DOHH2 (cell line): ENCODE measurements at regions not wholly inside any gene's neighbourhood (a gene's known extent, or its start where the extent isn't known, plus 50 kb on each side); places are given as distances from the start of the nearest gene placed in this dataset.

Source experiments
- EZH2phosphoT487 ChIP-seq: fragments of 200-600 bp; sonication (generic); IDR thresholded peaks from 2 replicates; pipeline ENCODE4 v1.6.1; 2017; ENCODE audit warnings: borderline replicate concordance, mild to moderate bottlenecking, antibody characterized with exemption, low read length, moderate library complexity, mixed read lengths
- TF ChIP-seq, protein P1 (sequence below): fragments of 200-600 bp; sonication (generic); IDR thresholded peaks from one replicate; pipeline ENCODE4 v1.5.1; 2014; ENCODE audit warnings: antibody characterized with exemption, mild to moderate bottlenecking, low read depth, low read length; ENCODE audit not compliant: poor library complexity, severe bottlenecking

DNA sequence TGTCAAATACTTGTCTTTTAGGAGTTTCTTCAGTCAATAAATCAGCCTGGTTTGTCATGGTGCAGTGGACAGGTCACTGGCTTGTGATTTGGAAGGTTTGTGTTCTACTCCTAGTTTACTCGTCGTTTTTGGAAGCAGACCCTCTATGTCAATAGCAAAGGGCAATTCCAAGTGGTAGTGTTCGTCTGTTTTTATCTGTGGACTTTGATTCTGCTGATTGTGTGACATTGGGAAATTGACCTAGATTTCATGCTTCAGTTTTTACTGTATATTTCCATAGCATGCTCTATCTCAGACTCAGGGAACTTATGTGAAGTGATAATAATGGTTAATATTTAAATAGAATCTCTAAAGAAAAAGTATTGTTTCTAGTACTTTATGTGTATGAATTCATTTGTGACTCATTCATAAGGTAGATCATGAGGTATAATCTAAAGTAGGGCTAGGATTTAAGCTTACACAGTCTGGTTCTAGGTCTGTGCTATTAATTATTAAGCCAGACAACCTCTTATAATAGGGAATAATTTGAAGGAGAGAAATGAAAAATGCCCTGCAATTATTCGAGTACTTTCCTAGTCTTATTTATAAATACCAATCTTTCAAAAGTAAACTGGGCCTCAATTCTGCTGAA is 198.1 kb downstream of the REEP3 start:
- TF ChIP-seq, protein P1, sequence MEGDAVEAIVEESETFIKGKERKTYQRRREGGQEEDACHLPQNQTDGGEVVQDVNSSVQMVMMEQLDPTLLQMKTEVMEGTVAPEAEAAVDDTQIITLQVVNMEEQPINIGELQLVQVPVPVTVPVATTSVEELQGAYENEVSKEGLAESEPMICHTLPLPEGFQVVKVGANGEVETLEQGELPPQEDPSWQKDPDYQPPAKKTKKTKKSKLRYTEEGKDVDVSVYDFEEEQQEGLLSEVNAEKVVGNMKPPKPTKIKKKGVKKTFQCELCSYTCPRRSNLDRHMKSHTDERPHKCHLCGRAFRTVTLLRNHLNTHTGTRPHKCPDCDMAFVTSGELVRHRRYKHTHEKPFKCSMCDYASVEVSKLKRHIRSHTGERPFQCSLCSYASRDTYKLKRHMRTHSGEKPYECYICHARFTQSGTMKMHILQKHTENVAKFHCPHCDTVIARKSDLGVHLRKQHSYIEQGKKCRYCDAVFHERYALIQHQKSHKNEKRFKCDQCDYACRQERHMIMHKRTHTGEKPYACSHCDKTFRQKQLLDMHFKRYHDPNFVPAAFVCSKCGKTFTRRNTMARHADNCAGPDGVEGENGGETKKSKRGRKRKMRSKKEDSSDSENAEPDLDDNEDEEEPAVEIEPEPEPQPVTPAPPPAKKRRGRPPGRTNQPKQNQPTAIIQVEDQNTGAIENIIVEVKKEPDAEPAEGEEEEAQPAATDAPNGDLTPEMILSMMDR: no peak
- no peak for TF ChIP-seq EZH2phosphoT487
